ENCODE measurements at regions not wholly inside any gene's neighbourhood (a gene's known extent, or its start where the extent isn't known, plus 50 kb on each side); places are given as distances from the start of the nearest gene placed in this dataset.

DNA sequence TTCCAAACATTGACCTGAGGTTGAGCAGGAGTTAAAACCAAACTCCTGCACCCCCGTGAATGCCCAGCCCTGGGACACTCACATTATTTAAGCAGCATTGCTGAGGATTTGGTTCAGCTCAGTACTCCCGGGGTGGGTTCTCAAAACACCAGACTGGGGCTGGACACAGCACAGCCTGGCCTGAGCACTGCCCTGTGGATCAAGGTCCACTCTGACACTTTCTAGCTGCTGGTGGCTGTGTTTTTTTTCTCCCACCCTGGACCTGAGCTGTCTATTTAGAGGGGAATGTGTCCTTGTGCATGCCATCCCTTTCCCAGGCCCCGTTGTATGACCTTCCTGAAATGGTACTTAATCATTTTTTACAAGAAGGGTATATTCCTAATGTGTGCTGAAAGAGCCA, 94.7 kb upstream of the GJB6 start:
- WGBS, 2 donors, result 70 to 80% methylated on average over 3 of the region's 3 CpGs

DNA sequence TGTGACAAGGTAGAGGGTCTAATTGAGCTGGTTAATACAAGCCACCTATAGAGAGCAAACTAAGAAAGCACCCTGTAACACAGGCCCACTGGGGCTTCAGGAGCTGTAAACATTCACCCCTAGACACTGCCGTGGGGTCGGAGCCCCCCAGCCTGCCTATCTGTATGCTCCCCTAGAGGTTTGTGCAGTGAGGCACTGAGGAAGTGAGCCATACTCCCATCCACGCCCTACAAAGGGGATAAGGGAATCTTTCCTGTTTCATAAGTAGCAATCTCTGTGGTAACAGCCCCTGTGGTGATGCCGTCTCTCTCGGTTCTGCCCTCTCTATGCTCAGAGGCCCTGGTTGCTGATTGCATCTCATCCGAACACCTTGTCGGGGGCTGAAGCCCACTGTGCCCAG, 94.2 kb upstream of the GJB6 start:
- WGBS, 2 donors, result 80 to 91% methylated on average over 7 of the region's 7 CpGs
- no peak for ATAC-seq
- H3K4me3 ChIP-seq, result no peak overlapping the region
- intact Hi-C loops (cut with DNase I), result no loop called here
- DNase-seq, result no peak
- H3K36me3 ChIP-seq, result no peaks in the 10 kb centered on the region
- H3K9me3 ChIP-seq, result peaks cover 0 to 46% (median 8%) of the 10 kb centered on the region in 11 donors
- H3K27me3 ChIP-seq, result no peaks in the 10 kb centered on the region
- H3K4me1 ChIP-seq, result no peaks in the 10 kb centered on the region
- TF ChIP-seq, protein P1, sequence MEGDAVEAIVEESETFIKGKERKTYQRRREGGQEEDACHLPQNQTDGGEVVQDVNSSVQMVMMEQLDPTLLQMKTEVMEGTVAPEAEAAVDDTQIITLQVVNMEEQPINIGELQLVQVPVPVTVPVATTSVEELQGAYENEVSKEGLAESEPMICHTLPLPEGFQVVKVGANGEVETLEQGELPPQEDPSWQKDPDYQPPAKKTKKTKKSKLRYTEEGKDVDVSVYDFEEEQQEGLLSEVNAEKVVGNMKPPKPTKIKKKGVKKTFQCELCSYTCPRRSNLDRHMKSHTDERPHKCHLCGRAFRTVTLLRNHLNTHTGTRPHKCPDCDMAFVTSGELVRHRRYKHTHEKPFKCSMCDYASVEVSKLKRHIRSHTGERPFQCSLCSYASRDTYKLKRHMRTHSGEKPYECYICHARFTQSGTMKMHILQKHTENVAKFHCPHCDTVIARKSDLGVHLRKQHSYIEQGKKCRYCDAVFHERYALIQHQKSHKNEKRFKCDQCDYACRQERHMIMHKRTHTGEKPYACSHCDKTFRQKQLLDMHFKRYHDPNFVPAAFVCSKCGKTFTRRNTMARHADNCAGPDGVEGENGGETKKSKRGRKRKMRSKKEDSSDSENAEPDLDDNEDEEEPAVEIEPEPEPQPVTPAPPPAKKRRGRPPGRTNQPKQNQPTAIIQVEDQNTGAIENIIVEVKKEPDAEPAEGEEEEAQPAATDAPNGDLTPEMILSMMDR (IDR thresholded peaks at IDR 0.05), result no peak
- no peak overlapping the region for H3K27ac ChIP-seq

More for the DNA sequence above, 94.7 kb upstream of the GJB6 start:
- no peak overlapping the region for H3K27ac ChIP-seq
- intact Hi-C loops (cut with DNase I), result no loop called here
- H3K27me3 ChIP-seq, result no peaks in the 10 kb centered on the region
- H3K9me3 ChIP-seq, result peaks cover 0 to 46% (median 8%) of the 10 kb centered on the region in 11 donors
- DNase-seq (no peak), ATAC-seq (no peak)
- H3K36me3 ChIP-seq, result no peaks in the 10 kb centered on the region
- no peaks in the 10 kb centered on the region for H3K4me1 ChIP-seq
- TF ChIP-seq, protein P1 (IDR thresholded peaks at IDR 0.05), result no peak
- H3K4me3 ChIP-seq, result no peak overlapping the region

DNA sequence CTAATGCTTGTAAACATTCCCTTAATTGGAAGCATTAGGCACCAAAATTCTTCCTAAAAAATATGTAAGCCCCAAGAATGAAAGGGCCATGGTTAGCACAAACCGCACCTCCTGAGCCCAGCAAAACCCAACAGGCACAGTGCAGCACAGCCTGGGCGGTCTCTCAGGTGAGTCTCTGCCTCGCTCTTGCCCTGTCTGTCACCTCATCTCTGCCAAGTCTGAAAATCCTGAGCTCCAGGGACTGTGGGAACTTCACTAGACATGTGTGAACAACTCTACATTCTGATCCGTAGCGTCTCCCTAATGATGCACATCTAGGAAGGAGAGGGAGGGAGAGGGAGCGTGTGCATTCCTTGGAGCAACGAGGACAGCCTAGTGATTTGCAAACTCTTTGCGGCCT, 88.8 kb upstream of the GJB6 start:
- intact Hi-C loops (cut with DNase I), result no loop called here
- no peak for ATAC-seq
- no peak for DNase-seq
- Histone ChIP-seq H3K4me3 (no peak overlapping the region), H3K27me3 (peaks cover 0 to 3% (median 0%) of the 10 kb centered on the region in 7 donors), H3K4me1 (no peaks in the 10 kb centered on the region), H3K27ac (no peak overlapping the region), H3K9me3 (peaks cover 0 to 20% (median 7%) of the 10 kb centered on the region in 11 donors), H3K36me3 (no peaks in the 10 kb centered on the region)
- TF ChIP-seq, protein P1 (IDR thresholded peaks at IDR 0.05), result no peak
- WGBS, 2 donors, result 76 to 82% methylated on average over 8 of the region's 8 CpGs

GRCh38 chr13:20313896-20314295, 81.8 kb upstream of the GJB6 start:
- WGBS, 2 donors, result 88 to 96% methylated on average over 5 of the region's 5 CpGs
- ATAC-seq (no peak), DNase-seq (no peak)
- peaks cover 0 to 4% (median 0%) of the 10 kb centered on the region in 11 donors for H3K9me3 ChIP-seq
- no peaks in the 10 kb centered on the region for H3K4me1 ChIP-seq
- TF ChIP-seq, protein P1 (IDR thresholded peaks at IDR 0.05), result no peak
- H3K27me3 ChIP-seq, result peaks cover 0 to 3% (median 0%) of the 10 kb centered on the region in 7 donors
- H3K36me3 ChIP-seq, result no peaks in the 10 kb centered on the region
- H3K27ac ChIP-seq, result no peak overlapping the region
- intact Hi-C loops (cut with DNase I), result no loop called here
- H3K4me3 ChIP-seq, result no peak overlapping the region
